ENCODE measurements at regions not wholly inside any gene's neighbourhood (a gene's known extent, or its start where the extent isn't known, plus 50 kb on each side); places are given as distances from the start of the nearest gene placed in this dataset.
"Not testable (repeated sequence)": the region's sequence is repeated elsewhere in the genome, so short reads cannot be mapped to it uniquely, and the experiment has no call there.

GRCh38 chr18:5721924-5722323 lies 173.4 kb downstream of the TMEM200C start:
- DNase-seq (ENCODE audit: low read depth), result no peak

DNA sequence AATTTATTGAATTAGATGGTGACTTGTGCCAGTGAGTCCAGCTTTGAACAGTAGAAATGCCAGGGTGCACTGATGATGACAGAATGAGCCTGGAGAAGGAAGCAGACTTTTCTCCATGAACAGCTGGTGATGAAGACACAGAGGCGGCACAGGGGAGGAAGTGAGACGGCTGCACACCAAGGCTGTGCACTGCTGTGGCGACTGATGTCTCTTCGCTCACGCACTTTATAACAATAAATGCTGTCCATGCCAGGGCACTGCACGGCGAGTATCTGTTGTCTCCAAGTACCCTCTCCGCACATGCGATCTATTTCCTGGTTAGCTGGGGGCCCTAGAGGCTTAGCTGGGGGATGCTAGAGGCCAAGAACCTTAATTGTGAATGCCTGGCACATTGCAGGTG lies 175.2 kb downstream of the TMEM200C start:
- no peak for DNase-seq (ENCODE audit: low read depth)

DNA sequence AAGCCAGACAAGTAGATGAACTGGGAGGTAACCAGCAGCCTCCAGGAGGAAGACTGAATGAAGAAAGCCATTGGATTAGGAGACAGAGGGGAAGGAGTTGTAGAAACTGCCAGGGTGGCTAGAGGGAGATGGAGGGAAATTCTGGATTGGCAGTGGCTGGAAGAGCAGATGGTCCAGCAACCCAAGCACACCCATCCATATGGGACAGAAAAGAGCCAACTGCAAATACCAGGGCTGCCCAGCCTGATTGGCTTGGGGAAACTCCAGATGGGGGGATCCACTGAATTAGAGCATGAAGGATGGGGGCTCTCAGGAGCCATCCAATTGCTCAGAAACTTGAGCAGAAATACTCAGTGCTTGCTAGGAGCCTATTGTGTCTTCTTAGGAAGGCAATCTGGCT lies 173.5 kb upstream of the EPB41L3 start:
- no peak for DNase-seq (ENCODE audit: low read depth)

DNA sequence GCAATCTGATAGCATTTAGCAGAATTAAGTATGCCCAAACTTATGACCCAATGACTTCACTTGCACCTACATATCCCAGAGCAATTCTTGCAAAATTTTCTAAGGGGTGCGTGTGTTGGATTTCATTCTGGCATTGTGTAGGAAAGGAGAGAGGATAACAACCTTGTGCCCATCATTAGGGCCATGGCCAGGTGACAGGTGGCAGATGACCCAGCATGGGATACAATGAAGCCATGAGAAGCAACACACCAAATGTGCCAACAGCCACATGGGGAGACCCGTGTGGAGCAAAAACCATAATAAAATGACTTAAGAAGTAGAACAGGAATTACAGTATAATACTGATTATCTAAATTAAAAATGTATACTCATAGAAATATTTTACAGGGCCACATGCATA lies 166.9 kb upstream of the EPB41L3 start:
- no peak for DNase-seq (ENCODE audit: low read depth)

GRCh38 chr18:5710235-5710634 lies 166.4 kb upstream of the EPB41L3 start:
- no peak for DNase-seq (ENCODE audit: low read depth)

GRCh38 chr18:5709476-5710095 lies 165.8 kb upstream of the EPB41L3 start:
- DNase-seq (ENCODE audit: low read depth), result no peak

DNA sequence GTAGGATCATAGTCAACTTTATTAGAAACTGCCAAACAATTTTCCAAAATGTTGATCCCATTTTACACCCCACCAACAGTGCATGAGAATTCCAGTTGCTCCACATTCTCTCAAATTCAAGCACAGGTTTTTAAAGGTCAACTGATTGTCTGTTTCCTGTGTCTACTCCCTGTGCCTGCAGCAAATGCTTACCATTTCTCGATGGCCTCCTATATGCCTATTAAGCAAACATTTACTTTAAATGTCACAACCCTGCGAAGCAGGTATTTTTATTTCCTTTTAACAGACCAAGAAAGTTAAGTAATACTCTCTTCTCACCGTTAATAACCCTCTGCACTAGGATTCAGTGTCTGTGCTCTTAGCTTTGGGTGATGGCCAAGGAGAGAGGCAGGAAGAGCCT lies 163.8 kb upstream of the EPB41L3 start:
- no peak for DNase-seq (ENCODE audit: low read depth)

DNA sequence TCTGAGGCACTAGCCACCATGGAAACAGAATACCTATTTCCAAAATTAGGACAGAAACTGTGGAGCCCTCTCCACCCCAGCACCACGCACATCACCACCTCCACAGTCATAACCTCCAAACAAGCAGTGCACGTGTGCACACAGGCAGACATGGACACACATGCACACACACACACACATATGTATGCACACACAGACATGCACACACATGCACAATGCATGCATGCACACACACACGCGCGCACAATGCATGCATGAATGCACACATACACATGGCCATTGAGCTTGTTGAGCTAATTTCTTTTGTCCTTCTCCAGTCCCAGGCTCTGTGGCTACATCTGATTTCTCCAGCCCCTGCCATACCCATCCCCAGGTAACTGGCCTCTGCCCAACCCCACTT lies 161.6 kb upstream of the EPB41L3 start:
- DNase-seq (ENCODE audit: low read depth), result no peak

DNA sequence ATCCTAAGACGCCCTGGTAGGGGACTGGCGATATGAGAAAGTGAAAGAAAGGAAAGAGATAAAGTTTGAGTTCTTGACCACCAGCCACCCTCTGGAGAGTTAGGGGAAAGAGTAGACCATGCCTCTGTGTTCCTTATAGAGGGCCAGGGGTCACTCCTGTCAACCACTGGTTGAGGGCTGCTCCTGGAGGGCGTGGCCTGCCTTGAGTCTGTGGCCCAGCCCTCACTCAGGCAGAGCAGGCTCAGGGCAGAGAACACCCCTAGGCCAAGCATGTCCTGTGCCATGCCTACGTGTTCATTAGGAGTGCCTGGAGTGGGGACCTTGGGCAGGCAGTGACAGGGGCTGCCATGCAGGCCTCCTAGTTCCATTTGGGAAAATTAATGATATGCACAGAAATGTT lies 161.1 kb upstream of the EPB41L3 start:
- DNase-seq (ENCODE audit: low read depth), result no peak

DNA sequence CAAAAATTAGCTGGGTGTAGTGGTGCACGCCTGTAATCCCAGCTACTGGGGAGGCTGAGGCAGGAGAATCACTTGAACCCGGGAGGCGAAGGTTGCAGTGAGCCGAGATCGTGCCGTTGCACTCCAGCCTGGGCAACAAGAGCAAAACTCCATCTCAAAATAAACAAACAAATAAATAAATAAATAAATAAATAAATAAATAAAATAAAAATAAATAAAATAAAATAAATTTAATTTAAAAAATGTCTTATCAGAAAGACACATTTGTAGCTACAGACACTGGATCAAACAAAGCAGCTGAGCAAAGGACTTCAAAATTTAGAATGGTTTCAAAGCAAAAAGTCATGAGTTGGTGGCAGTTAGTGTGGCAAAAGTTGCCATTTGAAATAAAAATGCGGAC lies 158.2 kb upstream of the EPB41L3 start:
- not testable (repeated sequence) for DNase-seq (ENCODE audit: low read depth)

GRCh38 chr18:5693699-5694294 lies 150.0 kb upstream of the EPB41L3 start:
- no peak for DNase-seq (ENCODE audit: low read depth)

DNA sequence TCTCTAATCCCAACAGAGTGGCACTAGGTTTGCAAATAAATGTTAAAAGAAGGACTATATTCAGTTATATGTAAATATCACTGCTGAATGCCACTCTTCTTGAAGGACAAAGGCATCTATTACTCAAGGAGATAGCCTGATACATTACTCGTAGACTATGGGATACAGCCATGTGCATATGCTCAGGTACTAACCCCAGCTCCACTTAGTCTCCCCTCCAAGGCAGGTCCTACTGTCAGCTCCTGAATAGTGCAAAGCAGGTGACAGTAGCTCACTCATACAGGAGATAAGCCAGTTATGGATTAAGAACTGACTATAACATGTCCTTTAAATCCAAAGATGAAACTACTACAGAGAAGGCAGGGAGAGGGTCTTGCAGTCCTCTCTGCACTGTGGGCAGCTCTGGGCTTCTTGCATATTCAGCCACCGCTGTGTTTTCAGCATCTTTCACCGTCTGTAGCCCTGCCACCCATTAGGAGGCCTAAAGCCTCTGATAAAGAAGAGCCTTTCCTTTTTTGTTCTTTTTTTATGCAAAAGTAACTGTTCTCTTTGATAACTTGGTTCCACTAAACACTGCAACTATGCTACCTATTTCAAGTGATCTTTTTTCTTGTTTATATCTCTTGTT lies 135.1 kb upstream of the EPB41L3 start:
- no peak for DNase-seq (ENCODE audit: low read depth)

DNA sequence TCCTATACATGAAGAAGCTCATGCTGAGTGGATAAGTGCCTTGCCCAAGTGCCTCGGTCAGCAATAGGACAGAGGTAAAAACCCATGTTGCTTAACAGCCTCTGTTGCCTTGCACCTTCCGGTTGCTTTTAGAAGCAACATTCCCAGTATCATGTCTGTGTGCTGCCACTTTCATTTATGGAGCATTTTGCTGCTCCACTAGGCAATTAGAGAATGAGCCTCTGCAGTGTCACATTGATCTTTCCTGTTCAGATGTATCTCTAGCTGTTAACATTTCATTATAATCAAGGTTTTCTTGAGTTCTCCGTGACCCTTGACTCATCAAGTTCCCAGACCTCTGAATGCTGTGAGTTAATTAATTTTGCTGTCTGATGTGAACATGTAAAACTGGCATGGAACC lies 134.5 kb upstream of the EPB41L3 start:
- DNase-seq (ENCODE audit: low read depth), result no peak

GRCh38 chr18:5673616-5674015 lies 129.8 kb upstream of the EPB41L3 start:
- no peak for DNase-seq (ENCODE audit: low read depth)

- no peak for DNase-seq (ENCODE audit: low read depth)
These were observed 125.8 kb upstream of the EPB41L3 start for GRCh38 chr18:5669585-5669984.

DNA sequence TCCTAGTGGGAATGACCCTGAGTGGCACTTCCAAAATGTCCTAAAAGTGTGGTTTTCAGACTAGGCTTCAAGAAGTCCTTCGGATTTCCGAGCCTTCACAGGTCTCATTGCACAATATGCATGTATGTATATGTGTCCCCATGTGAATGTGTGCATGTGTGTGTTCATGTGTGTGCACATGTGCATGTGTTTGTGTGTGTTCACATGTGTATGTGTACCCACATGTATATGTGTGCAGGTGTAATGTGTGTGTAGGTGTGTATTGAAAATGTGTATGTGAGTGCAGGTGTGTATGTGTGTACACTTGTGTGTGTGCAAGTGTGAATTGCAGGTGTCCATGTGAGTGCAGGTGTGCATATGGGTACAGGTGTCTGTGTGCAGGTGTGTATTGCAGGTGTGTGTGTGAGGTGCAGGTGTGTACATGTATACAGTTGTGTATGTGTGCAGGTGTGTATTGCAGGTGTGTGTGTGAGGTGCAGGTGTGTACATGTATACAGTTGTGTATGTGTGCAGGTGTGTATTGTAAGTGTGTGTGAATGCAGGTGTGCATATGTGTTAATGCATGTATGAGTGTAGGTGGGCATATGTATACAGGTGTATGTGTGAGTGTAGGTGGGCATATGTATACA lies 124.4 kb upstream of the EPB41L3 start:
- DNase-seq (ENCODE audit: low read depth), result no peak

- DNase-seq (ENCODE audit: low read depth), result no peak
These were observed 123.6 kb upstream of the EPB41L3 start for GRCh38 chr18:5667356-5667755.

DNA sequence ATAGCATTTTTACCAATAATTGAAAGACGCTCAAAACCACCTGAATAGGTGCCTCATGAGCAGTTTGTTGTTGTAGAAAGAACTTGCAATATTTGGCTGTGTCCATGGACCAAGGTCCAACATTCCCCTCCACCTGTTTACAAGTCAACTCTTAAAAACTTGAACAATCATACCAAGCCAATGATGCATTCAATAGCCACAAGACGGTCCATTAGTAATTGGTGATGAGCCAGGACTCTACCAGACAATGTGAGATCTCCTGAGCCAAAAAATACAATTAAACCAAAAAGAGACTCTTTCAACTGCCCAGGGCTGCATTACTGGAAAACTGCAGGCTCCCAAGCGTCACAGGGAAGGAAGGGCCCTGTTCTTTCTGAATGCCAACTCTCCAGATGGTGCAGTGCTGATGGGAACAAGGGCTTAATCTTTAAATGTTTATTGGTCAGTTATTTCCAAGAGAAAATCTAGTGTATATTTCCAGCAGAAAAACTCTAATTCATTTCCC lies 118.8 kb upstream of the EPB41L3 start:
- no peak for DNase-seq (ENCODE audit: low read depth)

DNA sequence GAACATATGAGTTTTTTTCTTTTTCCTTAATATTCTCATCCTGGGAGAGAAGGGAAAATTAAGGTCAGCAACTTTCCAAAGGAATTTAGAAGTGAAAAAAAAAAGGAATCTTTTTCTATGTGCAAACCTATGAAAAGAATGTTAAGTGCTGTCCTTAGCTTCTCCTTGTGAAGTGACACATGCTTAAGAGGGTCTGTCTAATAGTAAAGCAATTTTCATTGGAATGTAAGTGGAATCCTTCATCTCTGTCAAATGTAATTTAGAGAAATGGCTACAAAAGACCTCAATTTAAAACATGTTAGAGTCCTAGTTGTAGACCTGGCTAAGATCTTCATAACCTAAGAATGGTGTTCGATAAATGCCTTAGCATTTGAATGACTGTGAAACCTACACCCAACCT lies 117.4 kb upstream of the EPB41L3 start:
- DNase-seq (ENCODE audit: low read depth), result no peak

DNA sequence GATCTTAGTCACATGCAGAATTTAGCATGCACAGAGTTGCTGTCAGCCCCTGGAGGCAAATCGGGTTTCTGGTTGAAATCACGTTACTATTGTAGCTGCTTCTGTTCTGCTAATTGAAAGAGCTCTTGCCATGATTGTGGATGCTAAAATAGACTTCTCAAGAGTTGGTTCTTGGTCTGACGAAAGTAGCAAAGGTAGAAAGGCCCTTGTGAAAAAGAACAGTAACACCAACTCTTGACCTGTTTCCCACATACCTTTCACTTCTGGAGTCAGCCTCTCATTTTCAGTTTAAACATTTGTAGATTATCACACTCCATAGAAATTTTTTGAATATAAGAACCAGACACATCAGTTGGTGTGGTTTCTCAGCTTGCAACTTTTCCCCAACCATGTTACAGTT lies 110.0 kb upstream of the EPB41L3 start:
- no peak for DNase-seq (ENCODE audit: low read depth)

GRCh38 chr18:5651736-5652135 lies 107.9 kb upstream of the EPB41L3 start:
- no peak for DNase-seq (ENCODE audit: low read depth)

DNA sequence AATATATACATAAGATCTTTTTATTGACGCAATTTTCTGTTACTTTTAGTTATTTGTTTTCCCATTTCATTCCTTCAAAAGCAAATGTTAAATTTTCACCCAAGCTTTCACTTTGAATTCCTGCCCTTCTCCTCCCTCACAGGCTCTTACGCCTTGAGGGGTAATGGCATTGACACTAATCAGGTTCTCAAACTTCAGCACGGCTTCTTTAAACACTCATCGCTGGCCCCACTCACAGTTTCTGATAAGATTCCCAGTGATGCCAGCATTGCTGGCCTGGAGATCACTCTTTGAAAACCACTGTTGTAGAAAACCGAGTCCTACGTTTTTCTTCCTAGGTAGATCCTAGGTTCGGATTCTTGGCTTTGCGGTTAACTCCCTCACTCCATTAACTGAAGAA lies 105.6 kb upstream of the EPB41L3 start:
- no peak for DNase-seq (ENCODE audit: low read depth)

GRCh38 chr18:5646739-5647138 lies 102.9 kb upstream of the EPB41L3 start:
- DNase-seq (ENCODE audit: low read depth), result no peak
